SKM-1 treated with dmso at 0.1 percent for 144 hours (cell line): ENCODE measurements at regions not wholly inside any gene's neighbourhood (a gene's known extent, or its start where the extent isn't known, plus 50 kb on each side); places are given as distances from the start of the nearest gene placed in this dataset.
"Not testable (repeated sequence)": the region's sequence is repeated elsewhere in the genome, so short reads cannot be mapped to it uniquely, and the experiment has no call there.

ENCODE experiments used
- DNase-seq: peaks from one replicate; lab custom pipeline; 2025; ENCODE audit not compliant: unreplicated experiment; lab: John Stamatoyannopoulos, UW

DNA sequence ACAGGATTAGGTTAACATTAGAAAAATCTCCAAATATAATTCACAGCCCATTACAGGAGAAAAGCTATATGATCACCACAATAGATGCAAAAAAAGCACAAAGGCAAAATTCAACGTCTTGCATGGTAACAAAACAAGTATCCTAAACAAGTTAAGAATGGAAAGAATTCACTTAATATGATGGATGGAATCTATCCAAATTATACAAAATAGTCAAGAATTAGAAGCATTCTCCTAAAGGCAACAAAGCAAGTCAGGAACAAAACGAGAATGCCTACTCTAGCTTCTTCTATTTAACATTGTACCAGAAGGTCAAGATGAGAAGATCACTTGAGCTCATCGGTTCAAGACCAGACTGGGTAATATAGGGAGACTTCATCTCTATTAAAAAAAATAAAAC lies 442.8 kb downstream of the SETD4 start:
- DNase-seq: no peak

DNA sequence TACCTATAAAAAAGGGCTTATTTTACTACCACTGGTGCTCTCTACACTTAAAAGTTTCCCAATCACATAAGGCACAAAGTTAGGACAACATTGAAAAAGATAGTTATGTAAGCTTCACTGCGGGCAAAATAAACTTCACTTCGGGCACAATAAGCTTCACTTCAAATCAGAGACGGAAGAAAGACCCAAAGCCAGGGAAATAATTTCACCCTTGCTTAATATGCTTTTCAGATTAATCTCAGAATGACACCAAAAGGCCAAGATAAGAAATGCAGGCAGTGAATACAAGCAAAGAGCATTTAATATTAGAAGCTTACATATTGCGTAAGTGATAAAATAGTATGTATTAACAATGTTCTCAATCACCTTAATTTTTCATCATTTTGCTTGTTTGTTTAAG lies 444.2 kb downstream of the SETD4 start:
- no peak for DNase-seq

DNA sequence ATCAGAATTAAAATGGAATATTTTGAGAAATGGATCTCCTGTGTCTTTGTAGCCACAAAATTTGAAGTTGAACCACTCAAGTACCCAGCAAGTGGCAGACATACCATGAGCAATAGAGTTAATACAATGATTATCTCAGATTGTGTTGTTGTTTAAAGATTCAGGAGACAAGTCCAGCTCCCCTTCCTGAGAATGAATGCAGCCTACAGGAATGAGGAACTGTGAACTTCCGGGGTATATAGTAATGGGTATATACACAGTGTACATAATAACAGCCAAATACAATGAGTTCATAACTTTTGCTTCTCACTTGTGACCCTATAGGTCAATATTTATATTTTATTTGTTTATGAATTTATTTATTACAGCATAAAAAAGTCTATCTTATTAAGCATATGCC lies 445.0 kb downstream of the SETD4 start:
- peak; percentile 7 for DNase-seq

- DNase-seq: no peak
Observed at GRCh38 chr21:35614396-35614921, 445.9 kb downstream of the SETD4 start.

DNA sequence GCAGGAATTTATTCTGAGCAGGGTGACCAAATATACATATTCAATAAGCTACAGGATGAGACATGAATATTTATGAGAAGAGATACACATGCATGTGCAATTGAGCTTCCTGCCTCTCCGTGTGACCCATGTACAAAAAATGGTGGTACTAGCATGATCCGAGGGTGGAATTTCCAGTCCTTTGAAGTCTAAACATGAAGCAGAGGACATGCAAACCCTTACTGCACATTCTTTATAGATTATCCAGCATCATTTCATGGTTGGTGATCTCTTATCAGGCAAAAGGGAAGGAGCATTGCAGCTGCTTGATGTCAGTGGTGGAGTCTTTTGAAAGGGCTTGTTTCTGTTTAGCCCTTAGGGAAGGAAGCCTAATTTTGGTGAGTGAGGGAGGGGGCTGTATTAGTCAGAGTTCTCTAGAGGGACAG lies 448.6 kb downstream of the SETD4 start:
- no peak for DNase-seq

GRCh38 chr21:35609263-35609662 lies 451.1 kb downstream of the SETD4 start:
- DNase-seq: no peak

DNA sequence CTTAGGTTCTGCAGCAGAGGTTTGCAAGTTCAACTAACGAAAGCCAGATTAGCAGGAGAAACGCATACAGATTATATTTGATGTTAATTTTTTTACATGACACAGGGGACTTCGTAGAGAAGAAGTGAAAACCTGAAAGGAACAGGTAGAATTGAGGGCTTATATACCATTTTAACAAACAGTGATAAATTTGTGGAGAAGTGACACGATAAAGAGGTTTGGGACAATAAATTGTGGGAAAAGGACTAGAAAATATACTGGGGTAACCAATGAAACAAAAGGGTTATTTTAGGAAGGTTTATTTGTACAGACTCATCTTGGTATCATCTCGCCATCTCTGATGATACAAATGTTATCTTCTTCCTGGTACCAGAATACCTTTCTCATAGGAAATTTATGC lies 452.9 kb downstream of the SETD4 start:
- DNase-seq: no peak

GRCh38 chr21:35606578-35606977 lies 453.7 kb downstream of the SETD4 start:
- no peak for DNase-seq

DNA sequence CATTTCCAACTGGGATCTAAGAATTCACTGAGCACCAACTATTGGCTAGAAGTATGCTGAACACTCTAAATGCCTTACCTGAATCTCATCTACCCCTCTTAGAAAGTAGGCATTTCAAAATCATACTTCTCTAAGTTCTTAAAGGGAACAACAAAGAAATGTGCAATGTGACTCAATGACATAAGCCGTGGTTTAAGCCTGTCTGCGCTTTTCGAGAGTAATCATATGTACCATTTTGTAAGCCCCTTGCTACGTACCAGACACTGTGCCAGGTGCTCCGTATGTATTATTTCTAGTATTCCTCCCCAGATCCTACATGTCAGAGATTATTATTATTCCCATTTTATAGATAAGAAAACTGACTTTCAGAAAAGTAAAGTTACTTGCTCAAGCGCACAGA lies 454.2 kb downstream of the SETD4 start:
- peak; percentile 43 for DNase-seq

DNA sequence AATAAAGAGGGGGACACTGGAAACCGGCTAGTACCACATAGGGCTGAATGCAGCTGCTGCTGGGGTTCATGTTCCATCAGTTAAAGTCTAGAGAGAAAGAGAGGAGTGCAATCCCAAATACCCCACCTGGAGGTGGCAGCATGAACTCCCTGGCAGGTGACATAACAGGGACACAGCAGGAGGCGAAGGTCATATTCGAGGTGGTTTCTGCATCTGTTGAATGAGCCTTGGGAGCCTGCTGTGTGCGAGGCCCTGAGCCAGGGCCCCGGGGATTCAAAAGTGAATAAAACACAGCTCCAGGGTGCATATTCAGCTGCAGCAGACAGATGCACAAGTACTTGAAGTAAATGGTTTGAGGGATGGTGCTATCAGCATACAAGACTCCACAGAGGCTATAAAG lies 456.8 kb downstream of the SETD4 start:
- DNase-seq: no peak

DNA sequence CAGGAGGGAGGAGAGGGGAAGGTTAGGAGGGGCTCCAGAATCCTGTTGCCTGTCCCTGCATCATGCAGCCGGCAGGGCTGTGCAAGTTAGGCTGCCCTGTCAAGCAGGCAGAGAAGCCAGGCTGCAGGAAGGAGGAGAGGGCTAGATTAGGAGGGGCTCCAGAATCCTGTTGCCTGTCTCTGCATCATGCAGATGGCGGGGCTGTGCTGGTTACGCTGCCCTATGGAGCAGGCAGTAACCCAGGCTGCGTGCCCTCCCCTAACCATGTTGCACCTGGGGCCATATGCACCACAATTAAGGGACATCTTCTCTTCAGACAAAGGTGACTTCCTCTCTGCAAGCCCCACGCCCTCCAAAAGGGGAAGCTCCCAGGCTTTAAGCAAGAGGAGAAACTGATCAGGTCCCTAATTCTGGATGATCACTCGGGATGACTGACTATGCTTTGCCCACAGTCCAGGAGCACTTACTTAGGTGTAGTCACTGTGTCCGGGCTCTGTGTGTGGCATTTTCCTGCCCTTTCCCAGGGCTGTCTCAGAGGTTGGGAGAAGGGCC lies 457.4 kb downstream of the SETD4 start:
- no peak for DNase-seq

- no peak for DNase-seq
Observed at GRCh38 chr21:35601211-35601610, 459.1 kb downstream of the SETD4 start.

DNA sequence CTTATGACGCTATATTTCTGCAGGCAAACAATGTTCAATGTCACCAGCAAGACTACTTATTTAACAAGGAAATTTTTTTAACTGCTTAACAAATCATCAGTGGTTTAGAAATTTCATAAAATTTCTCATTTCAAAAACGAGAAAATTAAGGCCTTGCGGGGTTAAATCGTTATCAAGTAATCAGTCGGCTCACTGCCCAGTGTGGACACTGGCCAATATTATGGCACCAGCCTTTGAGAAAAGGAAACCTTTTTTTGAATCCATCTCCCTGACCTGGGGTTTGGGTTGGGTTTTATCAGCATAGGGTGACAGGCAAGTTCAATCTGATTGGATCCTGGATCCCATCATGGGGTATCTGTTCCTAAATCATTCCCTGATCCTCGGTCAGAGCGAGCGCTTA lies 461.2 kb downstream of the SETD4 start:
- no peak for DNase-seq

DNA sequence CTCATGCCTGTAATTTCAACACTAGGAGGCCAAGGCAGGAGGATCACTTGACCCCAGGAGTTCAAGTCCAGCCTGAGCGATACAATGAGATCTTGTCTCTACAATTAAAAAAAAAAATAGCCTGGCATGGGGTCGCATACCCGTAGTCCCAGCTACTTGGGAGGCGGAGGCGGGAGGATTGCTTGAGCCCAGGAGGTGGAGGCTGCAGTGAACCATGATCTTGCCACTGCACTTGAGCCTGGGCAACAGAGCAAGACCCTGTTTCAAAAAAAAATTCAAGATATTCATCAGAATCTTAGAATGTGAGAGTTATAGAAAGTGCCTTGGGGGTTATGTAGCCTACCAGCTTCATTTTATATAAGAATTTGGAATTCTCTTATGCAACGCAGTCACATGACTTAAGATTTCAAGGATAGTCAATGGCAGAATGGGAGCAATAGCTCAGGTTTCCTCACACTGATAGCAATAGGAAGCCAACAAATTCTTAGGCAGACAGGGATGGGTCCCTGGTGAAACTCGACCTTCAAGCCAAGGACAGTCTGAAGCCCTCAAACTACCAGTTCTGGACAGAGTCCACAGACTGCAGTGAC lies 462.5 kb downstream of the SETD4 start:
- no peak for DNase-seq

DNA sequence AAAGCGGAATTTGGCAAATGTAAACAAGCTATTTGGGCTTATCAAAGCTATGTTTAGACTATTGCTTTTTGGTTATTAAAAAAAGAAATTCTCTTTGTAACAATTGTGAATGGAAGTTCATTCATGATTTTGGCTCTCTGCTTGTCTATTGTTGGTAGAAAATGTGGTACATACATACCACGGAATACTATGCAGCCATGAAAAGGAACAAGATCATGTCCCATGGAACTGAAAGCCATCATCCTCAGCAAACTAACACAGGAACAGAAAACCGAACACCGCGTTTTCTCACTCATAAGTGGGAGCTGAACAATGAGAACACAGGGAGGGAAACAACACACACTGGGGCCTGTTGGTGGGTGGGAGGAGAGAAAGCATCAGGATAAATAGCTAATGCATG lies 465.4 kb downstream of the SETD4 start:
- DNase-seq: no peak

- no peak for DNase-seq
Observed at GRCh38 chr21:35593000-35593502, 467.3 kb downstream of the SETD4 start.

DNA sequence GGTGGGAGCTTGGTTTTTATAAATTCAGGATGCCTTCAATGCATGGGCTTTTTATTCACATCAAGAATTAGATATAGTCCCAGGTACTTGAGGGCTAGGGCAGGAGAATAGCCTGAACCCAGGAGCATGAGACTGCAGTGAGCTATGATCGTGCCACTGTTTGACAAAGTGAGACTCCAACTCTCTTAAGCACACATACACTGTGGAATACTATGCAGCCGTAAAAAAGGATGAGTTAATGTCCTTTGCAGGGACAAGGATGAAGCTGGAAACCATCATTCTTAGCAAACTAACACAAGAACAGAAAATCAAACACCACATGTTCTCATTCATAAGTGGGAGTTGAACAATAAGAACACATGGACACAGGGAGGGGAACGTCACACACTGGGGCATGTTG lies 470.0 kb downstream of the SETD4 start:
- not testable (repeated sequence) for DNase-seq

DNA sequence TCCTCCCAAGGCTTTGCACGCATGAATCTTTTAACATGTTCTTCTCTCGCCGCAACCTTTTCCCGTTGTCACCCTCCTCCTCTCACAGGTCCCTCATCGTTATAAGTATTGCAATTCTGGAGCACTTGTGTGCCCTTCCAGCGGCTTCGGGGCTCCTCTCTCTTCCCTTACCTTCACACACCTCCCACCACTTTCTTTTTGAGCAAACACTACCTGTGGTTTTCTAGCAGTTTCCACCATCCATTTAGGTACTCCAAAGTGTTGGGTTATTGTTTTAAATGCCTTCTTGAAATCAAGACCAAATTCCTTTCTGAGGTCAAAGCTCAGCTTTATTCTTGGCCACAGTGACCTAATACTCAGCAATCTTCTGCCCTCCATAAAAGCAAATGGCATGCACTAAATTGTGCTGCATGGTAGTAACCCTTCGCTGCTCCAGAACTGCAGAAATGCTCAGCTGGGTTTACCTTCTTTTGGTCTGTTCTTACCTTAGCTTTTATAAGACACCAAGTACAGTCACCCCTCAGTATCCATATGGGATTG lies 472.4 kb downstream of the SETD4 start:
- no peak for DNase-seq

DNA sequence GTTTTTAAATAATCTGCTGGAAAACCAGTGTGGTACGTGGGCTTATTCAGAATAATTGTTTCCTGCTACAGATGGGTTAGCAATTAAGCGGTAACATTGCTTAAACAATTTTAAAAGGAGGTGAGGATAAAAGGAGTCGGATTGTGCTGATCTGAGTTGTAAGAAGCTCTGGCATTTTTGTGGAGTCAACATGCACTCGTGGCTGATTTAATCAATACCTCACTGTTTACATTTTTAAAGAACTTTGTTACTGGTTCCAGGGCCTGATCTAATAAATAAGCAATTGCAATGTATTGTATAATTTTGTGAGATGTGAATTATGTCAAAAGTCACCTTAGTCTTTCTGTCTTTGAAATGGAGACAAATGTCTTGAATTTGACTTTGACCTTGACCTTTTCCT lies 474.0 kb downstream of the SETD4 start:
- no peak for DNase-seq

GRCh38 chr21:35585878-35586277 lies 474.4 kb downstream of the SETD4 start:
- no peak for DNase-seq

- no peak for DNase-seq
Observed at GRCh38 chr21:35585155-35585554, 475.2 kb downstream of the SETD4 start.

DNA sequence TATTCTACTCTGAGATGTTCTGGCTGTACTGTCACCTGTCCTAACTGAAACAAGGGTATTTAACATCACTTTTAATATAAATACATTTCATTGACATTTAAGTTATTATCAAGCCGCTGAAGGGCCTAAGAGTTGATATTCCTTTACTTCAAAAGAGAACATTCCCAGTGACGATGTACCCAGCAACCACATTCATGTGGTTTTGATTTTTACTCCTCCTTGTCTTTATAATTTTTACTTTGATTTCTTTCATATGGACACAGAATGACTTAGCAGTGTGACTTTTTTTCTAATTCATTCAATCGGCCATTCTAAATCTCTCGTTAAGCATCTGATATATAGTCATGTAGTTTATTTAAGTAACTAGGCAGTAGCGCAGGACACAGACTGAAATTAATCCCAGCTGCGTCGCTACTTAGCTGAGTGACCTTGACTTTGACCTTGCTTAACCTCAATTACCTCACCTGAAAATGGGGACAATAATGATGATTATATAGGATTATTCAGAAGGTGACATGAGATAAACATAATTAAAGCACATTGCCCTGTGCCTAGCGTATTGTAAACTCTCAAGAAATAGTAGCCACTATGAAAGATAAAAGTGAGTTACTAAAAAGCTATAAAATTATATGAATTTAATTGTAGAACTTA lies 476.6 kb downstream of the SETD4 start:
- DNase-seq: no peak
